Endothelial cell of umbilical vein (primary cell): ENCODE measurements at regions not wholly inside any gene's neighbourhood (a gene's known extent, or its start where the extent isn't known, plus 50 kb on each side); places are given as distances from the start of the nearest gene placed in this dataset.

ENCODE experiments used
- EZH2 ChIP-seq: IDR thresholded peaks from 2 replicates; pipeline ENCODE4 v1.6.1; 2012; ENCODE audit warnings: borderline replicate concordance, low read depth, mild to moderate bottlenecking, moderate library complexity, low read length, inconsistent platforms; ENCODE audit not compliant: severe bottlenecking
- POLR2AphosphoS5 ChIP-seq: IDR thresholded peaks from 2 replicates; pipeline ENCODE4 v1.6.1; 2012; ENCODE audit warnings: low read depth, mild to moderate bottlenecking, control low read depth, low read length, moderate library complexity; ENCODE audit not compliant: insufficient read depth
- TF ChIP-seq, protein P1 (sequence below), 2 donors: IDR thresholded peaks; 1 replicate in 1 of 2; 2 replicates in 1 of 2; pipeline ENCODE4 v1.5.1; 2011; ENCODE audit warnings: low read length in 2 of 2, mild to moderate bottlenecking in 2 of 2, moderate library complexity in 2 of 2, control low read depth in 1 of 2, inconsistent platforms in 1 of 2, low read depth in 1 of 2; ENCODE audit not compliant: insufficient read depth in 1 of 2; ENCODE audit errors: extremely low read depth in 1 of 2

DNA sequence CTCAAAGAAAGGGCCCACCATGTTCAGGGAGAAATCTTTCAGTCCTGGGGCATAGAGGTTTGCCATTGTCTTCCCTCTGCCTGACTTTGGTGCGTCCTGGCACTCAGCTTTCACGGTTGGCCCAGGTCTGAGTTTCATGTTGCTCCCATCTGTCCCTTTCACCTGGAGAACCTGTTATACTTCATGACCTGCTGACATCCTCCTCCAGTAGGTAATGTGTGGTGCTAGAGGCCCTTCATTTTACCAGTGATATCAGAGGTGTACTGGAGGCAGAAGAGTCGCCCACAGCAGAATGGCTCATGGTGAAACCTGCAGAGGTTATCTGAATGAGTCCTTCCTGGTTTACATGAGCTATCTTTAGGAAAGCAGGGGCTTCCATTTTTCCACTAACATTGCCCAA is 128.8 kb upstream of the DLX2 start:
- TF ChIP-seq EZH2 (no peak), POLR2AphosphoS5 (no peak)
- TF ChIP-seq, protein P1, sequence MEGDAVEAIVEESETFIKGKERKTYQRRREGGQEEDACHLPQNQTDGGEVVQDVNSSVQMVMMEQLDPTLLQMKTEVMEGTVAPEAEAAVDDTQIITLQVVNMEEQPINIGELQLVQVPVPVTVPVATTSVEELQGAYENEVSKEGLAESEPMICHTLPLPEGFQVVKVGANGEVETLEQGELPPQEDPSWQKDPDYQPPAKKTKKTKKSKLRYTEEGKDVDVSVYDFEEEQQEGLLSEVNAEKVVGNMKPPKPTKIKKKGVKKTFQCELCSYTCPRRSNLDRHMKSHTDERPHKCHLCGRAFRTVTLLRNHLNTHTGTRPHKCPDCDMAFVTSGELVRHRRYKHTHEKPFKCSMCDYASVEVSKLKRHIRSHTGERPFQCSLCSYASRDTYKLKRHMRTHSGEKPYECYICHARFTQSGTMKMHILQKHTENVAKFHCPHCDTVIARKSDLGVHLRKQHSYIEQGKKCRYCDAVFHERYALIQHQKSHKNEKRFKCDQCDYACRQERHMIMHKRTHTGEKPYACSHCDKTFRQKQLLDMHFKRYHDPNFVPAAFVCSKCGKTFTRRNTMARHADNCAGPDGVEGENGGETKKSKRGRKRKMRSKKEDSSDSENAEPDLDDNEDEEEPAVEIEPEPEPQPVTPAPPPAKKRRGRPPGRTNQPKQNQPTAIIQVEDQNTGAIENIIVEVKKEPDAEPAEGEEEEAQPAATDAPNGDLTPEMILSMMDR (IDR thresholded peaks at IDR 0.05; ENCODE audit: extremely low read depth in 1 of 2, insufficient read depth in 1 of 2, low read depth in 1 of 2, low read length in 2 of 2) = no peak
